CD4-positive, alpha-beta T cell treated with Interleukin-2 at 100 ng/mL for 4 hours (primary cell): ENCODE measurements at regions not wholly inside any gene's neighbourhood (a gene's known extent, or its start where the extent isn't known, plus 50 kb on each side); places are given as distances from the start of the nearest gene placed in this dataset.

Experiments used
- DNase-seq: peaks from one replicate; pipeline ENCODE4 v3.0.0-alpha.2; 2020; ENCODE audit warnings: low spot score

DNA sequence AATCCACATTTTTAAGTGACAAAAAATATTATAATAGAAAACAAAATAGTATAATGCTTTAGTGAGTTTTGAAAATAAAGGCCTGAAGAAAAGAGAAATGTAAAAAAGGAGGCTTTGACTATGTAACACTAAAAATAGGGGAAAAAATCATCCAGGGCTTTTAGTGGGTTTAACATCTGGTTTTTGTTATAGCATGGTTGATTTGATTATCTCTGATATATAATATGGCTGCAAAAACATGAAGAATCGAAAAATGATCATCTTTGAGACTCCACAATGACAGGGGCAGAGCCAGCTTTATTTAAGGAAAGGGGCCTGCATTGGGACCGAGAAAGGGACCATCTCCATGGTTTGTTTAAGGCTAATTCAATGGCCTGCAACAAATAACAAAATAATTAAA lies 393.8 kb downstream of the PLK2 start:
- DNase-seq = no peak

DNA sequence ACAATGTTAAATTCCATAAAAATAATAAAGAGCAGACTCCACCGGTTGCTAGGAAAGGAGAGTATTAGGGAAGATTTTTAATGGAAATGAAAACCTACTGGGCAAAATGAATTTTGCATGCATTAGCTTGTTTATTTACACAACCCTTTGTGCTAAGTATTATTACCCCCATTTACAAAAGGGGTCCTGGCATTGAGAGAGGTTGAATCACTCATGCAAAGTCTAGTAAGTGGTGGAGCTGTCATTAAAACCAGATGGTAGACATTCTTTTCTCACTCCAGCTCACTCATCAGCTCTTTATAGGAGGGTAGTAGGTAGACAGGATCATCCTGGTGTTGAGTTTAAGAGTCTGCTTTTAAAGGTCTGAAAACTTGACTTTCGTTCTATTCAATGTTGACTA lies 395.1 kb downstream of the PLK2 start:
- DNase-seq = no peak

- DNase-seq = no peak
Measured at GRCh38 chr5:58060996-58061395, 398.9 kb downstream of the PLK2 start.

DNA sequence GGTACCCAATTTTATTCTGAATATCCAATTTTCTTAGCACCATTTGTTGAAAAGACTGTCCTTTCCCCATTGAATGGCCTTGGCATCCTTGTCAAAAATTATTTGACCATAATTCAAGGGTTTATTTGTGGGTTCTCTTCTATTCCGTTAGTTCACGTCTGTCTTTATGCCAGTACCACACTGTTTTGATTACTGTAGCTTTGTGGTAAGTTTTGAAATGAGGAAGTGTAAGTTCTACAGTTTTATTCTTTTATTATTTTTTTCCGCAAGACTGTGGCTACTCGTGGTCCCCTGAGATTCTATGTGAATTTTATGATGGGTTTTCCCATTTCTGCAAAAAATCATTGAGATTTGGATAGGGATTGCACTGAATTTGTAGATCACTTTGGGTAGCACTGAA lies 402.6 kb downstream of the PLK2 start:
- no peak for DNase-seq

DNA sequence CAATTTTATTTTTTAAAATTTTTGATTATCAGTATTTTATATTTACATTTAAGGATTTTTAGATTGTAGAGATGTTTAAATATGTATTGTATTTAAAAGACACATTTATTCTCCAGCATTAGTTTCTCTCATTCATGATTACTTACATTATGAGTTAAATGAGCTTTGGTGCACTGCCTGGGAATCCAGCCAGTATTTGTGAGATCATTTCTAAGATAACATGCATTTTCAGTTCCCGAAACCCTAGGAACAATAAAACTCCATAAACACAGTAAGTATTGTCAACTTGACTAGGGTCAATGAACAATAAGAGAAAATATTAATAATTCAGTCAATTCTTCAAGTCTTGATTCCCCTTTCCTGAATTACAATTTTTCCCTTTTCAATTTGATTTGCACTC lies 403.3 kb downstream of the PLK2 start:
- no peak for DNase-seq

DNA sequence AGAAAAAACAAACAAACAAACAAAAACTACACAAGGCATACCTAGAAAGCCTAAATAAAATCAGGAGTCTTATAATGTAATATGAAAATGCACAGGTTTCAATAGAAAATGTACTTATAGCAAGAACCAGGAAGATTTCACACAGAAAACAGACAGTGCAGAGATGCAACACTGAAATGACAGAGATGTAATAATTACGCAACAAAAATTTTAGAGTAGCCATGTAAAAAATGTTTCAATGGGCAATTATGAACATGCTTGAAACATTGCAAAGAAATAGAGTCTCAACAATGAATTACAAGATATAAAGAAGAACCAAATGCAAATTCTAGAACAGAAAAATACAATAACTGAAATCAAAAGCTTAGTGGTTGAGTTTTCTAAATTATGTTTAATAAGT lies 405.9 kb downstream of the PLK2 start:
- DNase-seq = no peak

GRCh38 chr5:58048954-58049353 lies 410.9 kb downstream of the PLK2 start:
- DNase-seq = no peak

- DNase-seq = no peak
Measured at GRCh38 chr5:58048185-58048925, 411.5 kb downstream of the PLK2 start.

GRCh38 chr5:58046371-58046770 lies 413.5 kb downstream of the PLK2 start:
- no peak for DNase-seq

- DNase-seq = no peak
Measured at GRCh38 chr5:58044166-58044565, 415.7 kb downstream of the PLK2 start.

DNA sequence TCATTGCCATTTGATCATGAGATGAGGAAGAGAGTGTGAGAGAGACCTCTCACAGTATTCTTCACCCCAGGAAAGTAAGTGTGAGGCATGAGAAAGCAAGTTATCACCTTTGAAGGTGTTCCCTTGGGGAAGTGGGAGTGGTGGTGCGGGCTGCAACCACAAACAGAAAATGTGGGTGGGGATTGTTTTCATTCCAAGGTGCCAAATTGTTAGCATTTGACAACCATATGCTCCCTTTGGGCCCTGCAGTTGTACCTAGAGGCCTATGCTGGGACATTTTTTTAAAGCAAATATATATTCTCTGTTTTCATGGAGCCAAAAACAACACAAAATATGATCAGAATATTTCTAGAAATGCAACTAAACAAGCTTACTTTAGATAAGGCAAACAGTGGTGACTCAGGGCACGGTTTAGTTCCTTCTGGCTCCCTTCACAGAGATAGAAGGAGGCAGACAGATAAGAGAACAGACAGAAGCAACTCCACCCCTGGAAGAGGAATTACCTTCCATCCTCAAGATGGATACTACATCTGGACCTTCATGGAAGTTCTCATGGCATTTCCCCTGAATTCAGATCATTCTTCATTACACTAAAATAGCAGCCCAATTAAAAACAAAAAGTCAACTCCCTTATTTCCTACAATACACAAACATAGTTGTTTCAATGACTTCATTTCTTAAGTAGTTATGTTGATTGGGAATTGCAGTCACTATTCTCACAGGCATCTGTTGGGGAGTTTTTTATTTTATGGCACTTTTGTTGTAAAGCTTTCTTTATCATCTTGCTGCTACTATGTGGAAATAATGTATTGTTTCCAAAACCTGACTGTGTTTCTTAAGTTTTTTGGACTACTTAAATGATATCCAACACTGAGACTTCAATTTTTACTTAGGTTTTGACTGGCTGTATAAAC lies 416.6 kb downstream of the PLK2 start:
- no peak for DNase-seq

- no peak for DNase-seq
Measured at GRCh38 chr5:58041884-58042283, 418.0 kb downstream of the PLK2 start.

DNA sequence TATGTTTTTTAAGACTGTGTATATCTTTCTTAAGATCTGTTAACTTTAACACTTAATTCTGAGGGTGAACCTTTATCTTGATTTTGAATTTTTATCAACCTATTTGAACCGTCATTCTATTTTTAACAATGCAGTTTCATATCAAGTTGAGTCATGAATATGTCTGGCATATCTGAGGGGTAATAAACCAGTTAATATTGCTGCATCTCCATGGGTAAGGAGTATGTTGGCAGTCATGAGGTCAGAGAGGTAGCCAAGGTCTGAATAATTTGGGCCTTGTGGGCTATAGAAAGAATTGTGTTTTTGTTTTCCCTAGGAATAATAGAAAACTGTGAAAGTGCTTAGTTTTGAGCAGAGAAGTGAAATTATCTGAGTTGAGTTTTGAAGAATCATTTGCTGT lies 419.0 kb downstream of the PLK2 start:
- DNase-seq = no peak

DNA sequence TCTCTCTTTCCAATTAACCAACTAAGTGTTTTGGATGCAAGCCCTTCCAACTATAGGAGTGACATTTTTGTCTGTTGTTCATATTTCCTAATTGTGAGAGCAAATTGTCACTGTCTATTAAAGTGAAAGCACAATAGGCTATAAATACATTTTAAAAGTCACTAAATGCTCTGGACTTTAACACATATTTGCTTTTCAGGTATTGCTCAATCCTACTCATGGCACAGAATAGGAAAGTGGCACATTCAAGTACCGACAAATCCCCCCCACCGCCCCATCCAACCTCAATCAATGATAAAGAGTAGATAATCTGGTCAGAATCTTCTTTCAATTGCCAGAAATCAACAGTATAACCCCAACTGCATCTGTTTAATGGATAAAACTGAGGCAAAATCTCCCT lies 419.8 kb downstream of the PLK2 start:
- DNase-seq = no peak

- no peak for DNase-seq
Measured at GRCh38 chr5:58037899-58038298, 422.0 kb downstream of the PLK2 start.

DNA sequence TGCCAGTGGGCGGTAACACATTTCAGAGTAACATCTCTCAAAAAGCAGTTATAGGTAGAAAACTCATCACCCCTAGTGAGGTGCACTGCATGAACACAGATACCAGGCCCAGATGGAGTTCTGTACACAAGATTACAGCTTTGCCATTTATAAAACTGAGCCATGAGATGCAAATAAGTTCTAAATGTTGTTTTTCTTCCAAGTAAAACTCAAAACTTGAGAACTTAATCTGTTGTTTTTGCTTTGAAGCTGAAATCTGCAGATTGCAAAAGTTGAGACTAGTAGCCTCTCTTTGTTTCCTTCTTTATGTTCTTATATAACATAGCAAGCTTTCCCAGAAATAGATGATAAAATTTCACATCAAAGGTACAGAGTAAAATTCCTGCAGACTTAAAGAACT lies 434.1 kb downstream of the PLK2 start:
- DNase-seq = no peak

DNA sequence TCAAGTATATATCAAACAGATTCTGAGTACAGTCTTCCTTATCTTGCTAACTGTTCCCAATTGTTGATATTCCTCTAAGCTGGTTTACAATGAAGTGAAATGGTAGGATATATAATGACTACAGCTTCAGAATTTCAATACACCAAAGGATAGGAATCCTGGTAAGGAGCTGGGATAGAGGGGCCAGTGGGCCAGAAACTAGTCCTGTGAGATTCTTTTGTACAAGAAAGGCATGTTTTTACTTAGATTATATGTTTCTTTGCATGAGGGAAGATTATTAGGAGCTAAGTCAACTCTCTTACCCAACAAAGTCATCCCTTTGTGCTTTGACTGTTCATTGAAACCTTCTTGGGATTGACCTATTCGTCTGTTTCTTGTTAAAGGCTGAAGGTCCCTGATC lies 435.7 kb downstream of the PLK2 start:
- DNase-seq = no peak

- DNase-seq = no peak
Measured at GRCh38 chr5:58022055-58022454, 437.8 kb downstream of the PLK2 start.

- DNase-seq = no peak
Measured at GRCh38 chr5:58021466-58021865, 438.4 kb downstream of the PLK2 start.

- DNase-seq = no peak
Measured at GRCh38 chr5:58019614-58020013, 440.3 kb downstream of the PLK2 start.

GRCh38 chr5:58018016-58018415 lies 441.9 kb downstream of the PLK2 start:
- no peak for DNase-seq

- DNase-seq = no peak
Measured at GRCh38 chr5:58016877-58017276, 443.0 kb downstream of the PLK2 start.

DNA sequence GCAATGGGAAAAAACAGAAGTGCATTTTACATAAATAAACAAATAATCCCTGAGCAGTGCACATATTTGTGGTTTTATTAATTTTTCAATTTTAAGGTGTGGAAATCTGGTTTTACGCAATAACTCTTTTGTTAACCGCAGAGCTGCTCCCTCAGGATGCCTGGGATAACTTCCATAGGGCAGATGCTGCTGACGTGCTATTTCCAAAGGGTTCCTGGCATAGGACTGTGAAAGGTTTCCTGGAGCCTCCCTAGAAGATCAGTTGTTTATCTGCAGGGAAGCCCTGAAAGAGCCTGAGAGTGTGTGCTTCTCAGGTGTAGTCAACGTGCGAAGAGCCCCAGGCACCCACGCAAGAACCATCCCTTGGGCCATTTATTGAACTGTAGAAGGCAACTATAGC lies 443.5 kb downstream of the PLK2 start:
- no peak for DNase-seq

GRCh38 chr5:58015175-58015574 lies 444.7 kb downstream of the PLK2 start:
- DNase-seq = no peak
